Frontal cortex (tissue), 3 donors: ENCODE measurements at regions not wholly inside any gene's neighbourhood (a gene's known extent, or its start where the extent isn't known, plus 50 kb on each side); places are given as distances from the start of the nearest gene placed in this dataset.

Experiments
- DNase-seq, 2 donors: peaks; one replicate each; pipeline ENCODE4 v3.0.0; 2012; ENCODE audit warnings: low spot score in 2 of 2
- FAIRE-seq: peaks from 2 replicates; lab custom pipeline; 2012; peaks lifted over from hg19 to GRCh38; lab: Jason Lieb, UNC
- donor health status: control.
- donor health status: control.
- donor health status: control.

DNA sequence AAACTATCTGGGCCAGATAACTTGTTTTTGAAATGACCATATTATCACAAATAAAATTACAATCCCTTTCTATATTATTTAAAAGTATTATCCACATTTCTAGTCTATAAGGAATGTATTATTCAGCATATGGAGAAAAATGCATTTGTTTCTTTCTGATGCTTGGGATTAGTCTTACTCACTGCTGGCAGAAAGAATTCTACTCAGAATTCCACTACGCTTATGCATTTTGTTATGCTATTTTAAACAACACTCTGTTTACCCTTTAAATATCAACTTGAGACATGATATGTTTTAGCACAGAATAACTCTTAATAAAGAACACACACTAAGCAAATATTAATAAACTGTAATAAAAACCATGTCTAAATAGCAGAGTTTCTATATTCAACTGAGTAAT is 77.6 kb upstream of the ANO3 start:
- no peak for FAIRE-seq
- no peak for DNase-seq

DNA sequence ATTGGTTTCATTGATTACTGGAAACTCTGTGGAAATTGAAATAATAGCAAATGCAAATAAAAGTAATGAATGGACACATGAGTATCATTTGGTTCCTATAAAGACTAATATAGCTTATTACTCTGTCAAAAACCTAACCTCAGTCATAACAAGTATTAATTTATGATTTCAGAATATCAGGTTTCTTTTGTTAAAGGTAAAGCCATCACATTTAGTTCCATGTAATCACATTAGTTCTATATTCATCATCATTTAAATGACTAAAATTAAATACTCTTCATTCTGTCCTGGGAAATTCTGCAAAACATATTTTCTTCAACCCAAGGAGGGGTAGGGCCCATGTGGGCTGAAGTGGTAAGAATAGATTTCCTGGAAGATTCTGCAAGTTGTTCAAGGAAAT is 68.2 kb upstream of the ANO3 start:
- FAIRE-seq: no peak

DNA sequence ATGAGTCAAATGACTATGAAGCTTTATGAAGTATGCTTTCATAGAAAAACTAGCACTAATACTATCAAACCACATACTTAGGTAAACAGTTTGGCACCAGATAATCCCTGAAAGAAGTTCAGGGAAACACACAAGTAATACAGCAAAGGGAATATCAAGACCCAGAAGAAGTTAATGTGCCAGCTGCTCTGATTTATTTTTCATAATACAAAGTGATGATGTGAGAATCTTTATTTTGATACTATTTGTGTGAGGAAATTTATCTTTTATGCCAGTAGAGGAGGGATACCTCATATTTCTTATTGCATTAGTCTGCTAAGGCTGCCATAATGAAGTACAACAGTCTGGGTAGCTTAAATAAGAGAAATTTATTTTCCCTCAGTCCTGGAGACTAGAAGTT is 67.7 kb upstream of the ANO3 start:
- DNase-seq (no peak), FAIRE-seq (no peak)

More for the DNA sequence above, 68.2 kb upstream of the ANO3 start:
- no peak for DNase-seq

GRCh38 chr11:26268980-26269660 is 62.8 kb upstream of the ANO3 start:
- FAIRE-seq (no peak), DNase-seq (no peak)

GRCh38 chr11:26271666-26272065 is 60.3 kb upstream of the ANO3 start:
- FAIRE-seq: no peak
- no peak for DNase-seq

DNA sequence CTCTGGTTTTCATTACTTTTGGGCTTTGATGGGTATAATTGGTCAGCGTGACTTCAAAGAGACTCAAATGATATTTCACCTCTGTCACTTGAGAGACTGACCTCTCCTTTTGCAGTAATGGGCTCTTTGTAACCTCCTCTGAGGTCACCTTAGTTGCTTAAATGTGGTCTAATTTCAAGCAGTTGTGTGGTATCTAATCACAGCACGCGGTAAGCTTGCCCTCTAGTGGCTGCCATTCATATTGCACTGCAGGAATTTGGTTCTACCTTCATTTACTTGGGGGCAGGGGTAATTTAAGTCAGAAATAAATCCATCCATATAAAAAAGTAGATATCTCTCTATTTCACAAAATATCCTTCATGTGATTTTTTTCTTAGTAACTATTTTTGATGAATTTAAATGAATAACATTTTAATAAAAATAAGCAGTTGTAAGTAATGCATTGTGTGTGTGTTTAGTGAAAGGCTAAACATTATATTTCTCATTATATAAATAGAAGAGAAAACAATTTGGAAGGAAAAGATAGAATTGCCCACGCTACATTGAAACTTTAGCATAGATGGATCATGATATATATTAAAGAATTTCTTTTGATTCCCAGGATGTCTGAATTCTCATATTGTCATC is 55.0 kb upstream of the ANO3 start:
- DNase-seq (peak in 1 of 2 donors; percentile 2), FAIRE-seq (peak; percentile 88)

- DNase-seq (no peak), FAIRE-seq (no peak)
These were observed 53.6 kb upstream of the ANO3 start for GRCh38 chr11:26278354-26278753.
